Inflammatory macrophage (primary cell): ENCODE measurements at regions not wholly inside any gene's neighbourhood (a gene's known extent, or its start where the extent isn't known, plus 50 kb on each side); places are given as distances from the start of the nearest gene placed in this dataset.
"Not testable (repeated sequence)": the region's sequence is repeated elsewhere in the genome, so short reads cannot be mapped to it uniquely, and the experiment has no call there.

ENCODE experiments used
- DNase-seq, 2 donors: peaks; one replicate each; pipeline ENCODE4 v3.0.0-alpha.2; 2020 to 2022

DNA sequence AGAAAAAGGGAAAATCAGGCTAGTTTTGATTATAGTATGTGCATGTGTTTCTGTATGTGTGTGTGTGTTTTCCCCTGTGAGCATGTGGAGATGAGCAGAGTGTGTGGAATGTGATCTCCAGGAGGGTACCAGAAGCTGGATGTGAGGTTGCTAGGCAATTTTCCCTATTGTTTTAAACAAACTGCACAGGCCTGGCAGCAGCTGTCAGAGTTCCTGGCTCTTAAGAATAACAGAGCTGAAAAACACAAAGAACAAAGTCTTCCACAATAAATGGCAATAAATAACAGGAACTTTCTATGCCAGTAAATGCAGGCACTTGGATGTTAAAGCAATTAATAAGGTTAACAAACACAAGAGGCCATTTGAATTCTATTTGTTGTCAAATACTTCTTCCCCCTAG, 344.6 kb upstream of the CTSO start:
- no peak for DNase-seq

DNA sequence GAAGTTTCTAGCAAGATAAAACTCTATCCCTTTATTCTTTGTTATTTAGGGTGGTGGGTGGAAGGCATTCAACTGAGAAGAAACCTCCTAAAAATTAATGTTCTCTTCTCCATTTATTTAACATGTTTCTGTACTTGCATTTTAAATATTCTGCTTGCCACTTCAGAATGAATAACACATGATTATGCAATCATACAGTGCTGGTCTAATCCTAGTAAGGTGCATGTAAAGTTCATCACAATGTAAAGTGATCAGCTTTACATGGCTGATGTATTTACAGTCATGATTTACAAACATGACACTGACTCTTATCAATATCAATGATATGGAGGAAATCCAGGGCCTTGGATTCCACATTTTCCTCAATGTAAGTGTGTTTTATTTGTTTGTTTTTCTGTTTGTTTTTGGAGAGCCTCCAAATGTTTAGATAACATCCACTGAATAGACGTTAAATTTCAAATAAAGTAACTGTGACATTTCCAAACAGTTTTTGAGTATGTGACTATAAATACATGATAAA, 342.1 kb upstream of the CTSO start:
- DNase-seq = no peak

DNA sequence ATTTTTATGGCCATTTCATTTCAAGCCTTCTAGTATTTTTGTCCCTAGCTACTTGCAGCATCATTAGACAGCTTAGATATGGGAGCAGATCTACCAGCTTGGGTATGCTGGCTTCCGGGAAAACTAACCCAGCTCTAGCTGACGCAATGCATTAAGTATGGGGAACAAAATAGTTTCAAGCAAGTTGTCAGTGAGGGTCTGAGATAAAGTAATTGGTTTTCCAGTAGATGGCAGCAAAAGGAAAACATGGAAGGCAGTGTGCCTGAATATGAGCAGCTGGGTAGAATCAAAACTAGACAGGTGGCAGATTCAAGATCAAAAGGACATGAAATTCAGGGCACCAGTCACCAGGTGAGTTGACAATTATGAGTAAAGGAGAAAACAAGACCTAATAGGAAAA, 340.9 kb upstream of the CTSO start:
- peak; percentile 30 to 33 for DNase-seq

DNA sequence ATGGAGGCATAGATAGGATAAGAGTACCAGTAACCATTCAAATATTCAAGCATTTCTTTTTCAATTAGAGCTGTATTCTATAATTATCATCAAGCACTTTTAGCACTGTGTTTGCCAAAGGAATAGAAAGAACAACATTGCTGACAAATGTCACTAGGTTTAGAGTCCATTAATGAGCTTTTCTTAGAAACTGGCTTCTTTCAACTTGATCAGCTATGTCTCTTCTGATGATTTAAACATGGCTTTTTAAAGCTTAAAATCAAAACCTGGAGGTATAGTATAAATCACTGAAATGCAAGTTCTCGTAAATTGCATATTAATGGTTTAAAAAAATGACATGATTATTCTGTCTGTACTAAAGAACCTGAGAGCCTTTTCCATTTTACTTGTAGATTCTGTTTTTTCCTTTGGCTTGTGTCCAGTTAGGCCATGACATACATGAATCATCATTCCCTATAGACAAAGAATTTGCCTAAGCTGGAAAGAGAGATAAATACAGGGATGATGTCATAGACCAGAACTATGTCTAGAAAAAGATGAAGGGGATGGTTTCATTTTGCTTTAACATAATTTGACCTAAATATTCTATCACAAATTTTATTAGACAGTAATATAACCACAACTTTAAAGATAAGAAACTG, 340.1 kb upstream of the CTSO start:
- DNase-seq = no peak

DNA sequence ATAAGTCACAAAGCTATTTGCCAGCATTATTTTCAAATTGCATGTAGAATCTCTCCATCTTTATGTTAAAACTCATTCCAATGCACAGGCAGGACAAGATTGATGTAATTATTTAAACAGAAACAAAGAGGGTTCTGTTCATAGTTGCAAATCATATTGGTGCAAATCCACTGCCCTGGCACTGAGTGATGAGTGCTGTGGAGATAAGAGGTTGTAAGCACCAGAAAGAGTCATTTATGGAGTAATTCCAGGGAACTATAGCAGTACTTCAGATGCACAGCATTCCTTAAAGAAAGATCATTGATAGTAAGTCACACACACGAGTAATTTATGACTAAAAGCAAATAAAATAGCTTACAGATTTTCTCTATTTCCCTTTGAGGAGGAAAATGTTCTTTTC, 337.7 kb upstream of the CTSO start:
- DNase-seq = no peak

DNA sequence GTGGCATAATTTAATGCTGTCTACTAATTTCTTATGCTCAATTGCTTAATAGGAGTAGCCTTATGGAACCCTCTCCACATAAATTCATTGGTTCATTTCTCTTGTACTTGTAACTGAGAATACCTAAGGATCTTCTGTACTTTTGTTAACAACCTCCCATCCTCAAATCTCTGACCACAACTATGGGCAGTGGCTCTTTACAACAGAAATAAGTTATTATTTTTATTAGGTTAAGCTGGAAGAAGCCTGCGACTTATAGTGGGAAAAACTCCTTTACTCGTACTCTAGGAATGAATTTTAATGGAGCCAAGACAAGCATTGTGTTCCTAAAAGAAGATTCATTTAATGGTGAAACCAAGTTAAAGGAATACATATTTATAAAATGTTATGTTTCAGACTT, 337.1 kb upstream of the CTSO start:
- DNase-seq = no peak

DNA sequence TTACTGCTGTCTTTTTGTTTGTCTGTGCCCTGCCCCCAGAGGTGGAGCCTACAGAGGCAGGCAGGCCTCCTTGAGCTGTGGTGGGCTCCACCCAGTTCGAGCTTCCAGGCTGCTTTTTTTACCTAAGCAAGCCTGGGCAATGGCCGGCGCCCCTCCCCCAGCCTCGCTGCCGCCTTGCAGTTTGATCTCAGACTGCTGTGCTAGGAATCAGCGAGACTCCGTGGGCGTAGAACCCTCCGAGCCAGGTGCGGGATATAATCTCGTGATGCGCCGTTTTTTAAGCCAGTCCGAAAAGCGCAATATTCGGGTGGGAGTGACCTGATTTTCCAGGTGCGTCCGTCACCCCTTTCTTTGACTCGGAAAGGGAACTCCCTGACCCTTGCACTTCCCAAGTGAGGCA, 336.4 kb upstream of the CTSO start:
- not testable (repeated sequence) for DNase-seq

DNA sequence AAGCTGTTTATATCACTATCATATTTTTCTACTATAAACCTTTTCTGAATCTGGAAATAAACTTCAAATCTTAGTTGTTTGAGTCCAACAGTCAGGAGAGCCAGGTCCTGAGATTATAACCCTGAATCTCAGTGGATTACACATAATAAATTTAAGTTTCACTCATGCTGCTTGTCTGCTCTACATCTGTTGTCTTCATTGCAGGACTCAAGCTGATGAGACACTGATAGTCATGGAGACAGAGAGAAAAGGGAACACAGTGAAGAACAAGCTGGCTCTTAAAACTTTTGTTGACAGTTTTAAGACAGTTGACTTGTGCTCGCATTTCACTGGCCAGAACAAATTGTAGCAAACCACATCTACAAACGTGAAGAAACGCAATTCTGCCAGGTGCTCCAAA, 327.0 kb upstream of the CTSO start:
- no peak for DNase-seq

DNA sequence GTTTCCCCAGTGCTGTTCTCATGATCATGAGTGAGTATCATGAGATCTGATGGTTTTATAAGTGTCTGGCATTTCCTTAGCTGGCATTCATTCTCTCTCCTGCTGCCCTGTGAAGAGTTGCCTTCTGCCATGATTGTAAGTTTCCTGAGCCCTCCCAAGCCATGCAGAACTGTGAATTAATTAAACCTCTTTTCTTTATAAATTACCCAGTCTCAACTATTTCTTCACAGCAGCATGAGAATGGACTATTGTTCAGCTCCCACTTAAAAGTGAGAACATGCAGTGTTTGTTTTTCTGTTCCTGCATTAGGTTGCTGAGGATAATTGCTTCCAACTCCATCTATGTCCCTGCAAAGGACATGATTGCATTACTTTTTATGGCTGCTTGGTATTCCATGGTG, 311.7 kb upstream of the CTSO start:
- DNase-seq = no peak

DNA sequence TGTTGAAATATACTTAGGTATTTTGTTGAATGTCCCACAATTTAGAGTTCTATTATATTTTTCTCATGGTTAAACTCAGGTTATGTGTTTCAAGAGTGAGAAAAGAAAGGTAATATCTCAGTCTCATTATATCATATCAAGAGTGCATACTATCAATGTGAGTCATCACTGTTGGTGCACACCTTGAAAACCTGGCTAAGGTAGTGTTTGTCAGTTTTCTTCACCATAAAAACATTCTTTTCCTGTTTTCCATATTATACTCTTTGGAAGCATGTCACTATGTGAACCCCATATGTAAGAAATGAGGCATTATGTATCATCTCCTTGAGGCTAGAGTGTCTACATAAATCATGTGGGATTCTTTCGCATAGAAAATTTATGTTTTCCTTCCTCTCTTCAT, 307.6 kb upstream of the CTSO start:
- DNase-seq = no peak

DNA sequence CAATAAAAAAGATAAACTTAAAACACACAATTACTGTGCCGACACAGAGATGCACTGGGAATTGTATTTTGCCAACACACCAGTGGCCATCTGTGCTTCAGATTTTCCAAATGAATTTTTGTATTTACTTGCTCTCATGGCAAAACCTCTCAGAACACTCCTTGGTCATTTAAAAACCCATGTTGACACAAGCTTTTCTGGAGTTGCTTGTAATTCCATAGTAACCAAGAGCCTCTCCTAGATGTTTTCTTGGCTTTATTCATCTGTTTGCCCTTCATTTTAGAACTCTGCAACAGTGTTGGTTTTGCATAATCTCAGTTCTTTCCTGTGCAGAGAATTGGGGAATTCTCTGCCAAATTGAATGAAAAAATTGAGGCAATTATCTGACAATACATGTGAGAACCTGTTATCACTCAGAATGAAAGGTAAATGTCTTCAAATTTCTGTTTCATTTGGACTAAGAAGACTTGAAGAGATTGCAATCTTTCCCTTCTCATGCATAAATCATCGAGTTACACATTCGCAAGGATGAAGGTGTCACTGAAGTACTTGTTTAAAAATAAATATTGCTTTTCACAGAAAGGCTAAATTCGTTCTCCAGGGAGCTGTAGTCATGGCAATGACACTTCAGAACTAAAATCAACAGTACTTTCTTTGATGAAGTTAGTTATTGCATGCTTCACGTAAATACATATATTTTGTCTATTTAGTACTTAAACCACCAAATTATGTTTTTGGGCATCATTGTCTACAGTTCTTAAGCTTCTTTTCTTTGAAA, 301.8 kb upstream of the CTSO start:
- no peak for DNase-seq

DNA sequence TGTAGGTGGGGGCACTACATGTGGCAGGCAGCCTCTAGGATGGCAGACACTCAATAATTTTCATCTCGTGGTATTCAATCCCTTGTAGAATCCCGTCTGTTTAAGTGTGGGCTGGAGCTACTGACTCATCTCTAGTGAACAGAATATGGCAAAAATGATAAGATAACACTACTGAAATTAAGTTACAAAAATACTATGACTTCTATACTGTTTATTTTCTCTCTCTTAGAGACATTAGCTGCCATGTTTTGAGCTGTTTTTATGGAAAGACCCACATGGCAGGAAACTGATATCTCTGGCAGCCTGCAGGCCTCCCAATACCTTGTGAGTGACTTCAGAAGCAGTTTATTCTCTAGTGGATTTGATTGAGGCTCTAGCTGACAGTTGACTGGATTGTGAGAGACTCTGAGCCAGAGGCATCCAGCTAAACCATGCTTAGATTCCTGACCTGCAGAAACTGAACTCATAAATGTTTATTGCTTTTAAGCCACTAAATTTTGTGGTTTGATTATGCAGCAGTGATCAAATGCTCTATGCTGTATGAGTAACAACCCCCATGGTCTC, 298.8 kb upstream of the CTSO start:
- no peak for DNase-seq

DNA sequence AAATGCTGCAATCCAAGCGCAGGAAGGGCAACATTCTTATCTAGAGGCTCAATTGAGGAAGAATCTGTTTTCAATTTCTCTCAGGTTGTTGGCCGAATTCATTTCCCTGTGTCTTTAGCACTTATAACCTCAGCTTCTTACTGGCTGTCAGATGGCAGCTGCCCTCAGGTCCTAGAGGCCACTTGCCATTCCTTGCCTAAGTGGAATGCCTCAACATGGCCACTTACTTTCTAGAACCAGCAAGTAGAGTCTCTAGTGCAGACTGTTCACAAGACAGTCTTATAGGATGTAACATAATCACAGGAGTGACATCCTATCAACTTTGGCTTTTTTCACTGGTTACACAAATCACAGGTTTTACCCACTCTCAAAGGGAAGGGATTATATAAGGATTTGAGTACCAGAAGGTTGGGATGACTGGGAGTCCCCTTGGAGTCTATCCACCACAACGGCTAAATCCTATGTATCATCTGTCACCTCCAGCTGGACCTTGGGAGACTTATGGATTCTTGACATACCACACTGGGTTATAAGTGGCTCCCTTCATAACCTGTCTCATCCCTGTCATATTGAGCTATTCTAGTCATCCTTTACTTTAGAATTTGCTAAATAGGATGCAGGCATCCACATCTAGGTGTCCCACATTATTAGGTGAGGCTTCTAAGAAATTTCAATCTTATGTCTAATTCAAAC, 297.9 kb upstream of the CTSO start:
- DNase-seq = no peak

DNA sequence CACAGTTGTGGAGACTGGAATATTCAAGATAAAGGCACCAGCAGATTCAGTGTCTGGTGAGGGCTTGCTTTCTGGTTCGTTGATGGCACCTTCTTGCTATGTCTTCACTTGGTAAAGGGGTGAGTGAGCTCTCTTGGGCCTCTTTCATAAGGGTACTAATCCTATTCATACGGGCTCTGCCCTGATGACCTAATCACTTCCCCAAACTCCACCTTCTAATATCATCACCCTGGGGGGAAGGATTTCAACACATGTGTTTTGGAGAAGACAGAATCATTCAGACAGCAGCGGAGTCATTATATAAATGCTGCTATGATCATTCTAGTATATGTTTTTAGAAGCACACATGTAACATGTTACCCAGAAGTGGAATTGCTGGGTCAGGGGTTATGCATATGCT, 295.3 kb upstream of the CTSO start:
- peak; percentile 2 to 17 for DNase-seq

DNA sequence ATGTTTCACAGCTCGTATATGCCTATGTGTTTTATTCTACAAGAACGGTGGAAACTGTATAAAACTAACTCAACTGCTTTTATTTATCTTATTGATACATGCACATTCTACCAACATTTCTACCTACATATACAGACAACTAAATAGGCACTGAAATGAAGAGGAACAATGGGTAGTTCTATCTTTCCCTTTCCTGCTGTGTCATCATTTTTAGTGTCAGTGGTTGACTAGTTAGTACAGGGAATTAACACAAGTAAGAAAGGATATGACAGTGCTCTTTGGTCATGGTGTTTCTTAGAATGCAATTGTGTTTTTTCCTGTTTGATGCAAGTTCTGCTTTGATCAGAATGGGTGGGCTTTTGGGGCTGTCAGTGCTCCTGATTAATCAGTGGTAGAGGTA, 293.8 kb upstream of the CTSO start:
- no peak for DNase-seq

DNA sequence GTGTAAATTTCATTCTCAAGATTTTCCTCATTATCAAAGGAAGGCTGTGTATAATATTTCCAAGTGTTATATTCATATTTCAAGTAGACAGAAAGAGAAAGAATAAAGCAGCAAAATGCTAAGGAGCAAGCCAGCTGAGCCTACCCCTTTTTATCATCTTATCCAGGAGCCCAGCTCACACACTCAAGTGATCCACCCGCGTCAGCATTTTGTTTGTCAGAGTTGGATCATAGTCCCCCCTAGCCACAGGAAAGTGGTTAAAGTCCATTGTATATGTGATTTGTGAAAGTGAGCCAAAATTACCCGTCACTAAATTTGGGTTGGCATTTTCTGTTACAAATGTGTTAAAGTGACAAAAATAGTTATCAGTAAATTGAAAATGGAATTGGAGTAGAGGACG, 289.3 kb upstream of the CTSO start:
- DNase-seq = no peak

DNA sequence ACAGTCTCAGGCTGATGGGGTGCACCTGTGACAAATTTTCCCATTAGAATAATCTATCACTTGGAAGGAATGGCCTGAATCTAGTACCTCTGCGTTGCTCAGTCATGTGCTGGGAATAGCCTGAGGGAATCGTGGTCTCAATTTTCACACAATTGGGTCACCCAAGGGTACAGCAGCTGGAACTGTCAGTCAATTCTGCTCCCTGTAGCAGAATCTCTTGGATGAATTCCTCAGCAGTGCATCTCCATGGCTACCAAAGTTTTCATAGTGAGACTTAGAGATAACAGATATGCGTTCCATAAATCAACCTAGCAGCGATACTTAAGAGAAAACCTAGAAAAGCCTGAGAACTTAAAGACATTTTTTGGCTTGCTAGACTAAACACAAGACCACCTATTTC, 288.7 kb upstream of the CTSO start:
- no peak for DNase-seq

DNA sequence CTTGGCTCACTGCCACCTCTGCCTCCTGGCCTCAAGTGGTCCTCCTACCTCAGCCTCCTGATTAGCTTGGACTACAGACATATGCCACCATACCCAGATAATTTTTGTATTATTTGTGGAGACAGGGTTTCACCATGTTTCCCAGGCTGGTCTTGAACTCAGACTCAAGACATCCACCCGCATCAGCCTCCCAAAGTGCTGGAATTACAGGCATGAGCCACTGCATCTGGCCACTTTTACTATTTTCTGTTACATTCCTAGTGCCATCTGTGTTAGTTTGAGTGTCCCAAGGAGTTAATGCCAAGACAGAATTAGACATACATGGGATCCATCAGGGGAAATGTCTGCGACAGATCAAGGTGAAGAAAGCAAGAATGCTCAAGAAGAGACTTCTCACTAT, 288.2 kb upstream of the CTSO start:
- DNase-seq = no peak

DNA sequence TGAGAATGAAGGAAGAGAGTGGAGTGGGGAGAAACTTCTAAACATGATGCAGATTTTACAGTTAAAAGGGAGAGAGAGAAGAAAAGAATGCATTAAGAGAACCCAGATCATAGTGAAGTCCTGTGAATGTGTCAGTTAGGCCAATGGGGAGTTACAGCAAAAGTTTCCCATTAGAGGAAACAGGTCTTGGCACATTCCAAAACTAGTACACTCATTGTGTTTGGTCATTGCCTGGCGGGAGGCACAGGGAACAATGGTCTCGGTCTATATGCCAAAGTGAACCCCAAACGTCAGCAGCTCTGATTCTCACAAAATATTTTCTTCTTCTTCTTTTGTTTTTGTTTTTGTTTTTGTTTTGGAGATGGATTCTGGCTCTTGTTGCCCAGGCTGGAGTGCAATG, 284.5 kb upstream of the CTSO start:
- DNase-seq = no peak

DNA sequence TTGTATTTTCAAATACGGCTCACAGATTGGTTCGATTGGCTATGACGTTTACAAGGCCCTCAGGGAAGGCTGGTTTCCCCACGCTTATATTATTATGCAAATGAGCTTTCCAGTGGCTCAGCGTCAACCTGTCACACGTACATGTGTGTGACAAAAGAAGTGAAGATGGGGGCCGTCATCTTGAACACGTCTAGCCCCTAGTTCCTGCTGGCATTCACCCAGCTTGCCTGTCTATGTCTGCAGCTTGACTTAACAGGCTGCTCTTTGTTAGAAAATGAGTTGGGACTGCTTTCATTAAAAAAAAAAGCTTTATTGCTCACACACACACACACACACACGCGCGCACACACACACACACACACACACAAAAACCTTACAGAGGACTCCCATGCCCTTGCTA, 283.6 kb upstream of the CTSO start:
- DNase-seq = no peak

DNA sequence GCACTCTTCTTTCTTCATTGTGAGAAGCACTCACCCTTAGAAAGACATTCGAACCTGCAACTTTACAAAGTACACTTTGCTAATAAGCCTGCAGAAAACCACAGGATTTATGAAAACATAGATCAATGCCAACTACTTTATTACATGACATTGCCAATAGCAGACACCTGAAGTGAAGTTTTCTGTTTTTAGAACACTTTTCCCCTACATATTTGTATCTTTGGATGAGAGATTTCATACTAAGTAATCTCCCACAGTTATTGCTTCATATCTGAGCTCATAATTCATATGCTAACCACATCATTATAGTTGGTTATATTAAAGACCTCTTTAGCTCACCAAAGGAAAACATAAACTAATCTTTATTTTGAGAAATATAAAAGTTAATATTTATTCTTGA, 276.5 kb upstream of the CTSO start:
- no peak for DNase-seq

DNA sequence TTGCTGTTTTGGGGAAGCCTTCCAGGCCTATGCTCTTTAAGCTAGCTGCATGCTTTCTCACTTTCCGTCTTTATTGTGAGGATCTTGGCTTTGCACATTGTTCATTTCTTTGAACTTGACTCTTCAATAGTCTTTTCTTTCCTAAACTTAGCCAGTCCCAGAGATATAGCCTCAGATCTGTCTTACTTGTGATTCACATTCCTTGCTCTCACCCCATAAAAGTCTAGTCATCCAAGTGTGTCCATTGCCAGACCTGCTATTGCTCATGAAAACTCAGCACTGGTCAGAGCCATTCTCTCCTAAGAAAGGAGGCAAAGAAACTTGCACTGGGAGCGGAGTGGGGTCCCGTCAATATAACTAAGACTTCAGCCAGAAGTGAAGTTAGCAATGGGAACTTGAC, 275.0 kb upstream of the CTSO start:
- DNase-seq = no peak

DNA sequence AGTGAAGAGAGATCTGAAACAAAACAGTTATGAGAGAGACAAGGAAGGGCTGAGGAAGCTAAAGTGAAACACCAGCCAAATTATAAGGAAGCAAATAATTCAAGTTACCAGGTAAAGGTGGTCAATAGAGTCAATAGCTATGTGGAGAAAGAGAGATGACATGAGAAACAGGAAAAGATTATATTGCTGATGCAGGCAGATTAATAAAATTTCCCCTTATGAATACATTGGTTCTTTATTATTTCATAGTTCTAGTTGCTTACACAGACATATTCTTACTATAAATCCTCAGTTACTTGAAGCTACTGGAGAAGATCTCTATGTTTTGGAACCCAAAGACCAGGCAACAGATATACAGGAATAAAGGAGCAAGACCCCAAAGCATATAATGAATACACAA, 273.7 kb upstream of the CTSO start:
- DNase-seq = no peak

DNA sequence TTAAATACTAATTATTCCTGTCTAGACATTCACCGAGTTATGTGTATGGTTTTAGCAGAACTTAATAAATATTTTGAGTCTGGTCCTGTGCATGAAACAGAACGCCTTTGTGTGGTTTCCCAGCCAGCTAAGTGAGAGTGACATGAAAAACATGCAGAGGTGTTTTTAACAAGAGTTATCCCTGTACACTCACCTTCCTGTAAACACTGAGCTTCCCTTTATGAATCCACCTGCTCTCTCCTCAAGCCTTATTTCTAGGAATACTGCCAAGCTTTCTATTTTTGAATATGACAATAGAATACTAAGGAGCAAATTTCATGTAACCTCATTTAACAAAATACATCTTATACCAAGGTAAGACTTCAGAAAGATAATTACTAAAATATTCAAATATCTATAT, 270.3 kb upstream of the CTSO start:
- no peak for DNase-seq
